Activated CD4-positive, alpha-beta T cell treated with anti-CD3 and anti-CD28 coated beads, Interleukin-2, amount 50 U/mL, for 4 hours (primary cell): ENCODE measurements at regions not wholly inside any gene's neighbourhood (a gene's known extent, or its start where the extent isn't known, plus 50 kb on each side); places are given as distances from the start of the nearest gene placed in this dataset.

Experiments
- DNase-seq, 2 experiments: peaks; one replicate each; pipeline ENCODE4 v3.0.0-alpha.2; 2020

- DNase-seq: no peak
Measured at GRCh38 chr2:57868619-57869139, 177.9 kb upstream of the VRK2 start.

GRCh38 chr2:57869758-57870344 lies 176.8 kb upstream of the VRK2 start:
- no peak for DNase-seq

DNA sequence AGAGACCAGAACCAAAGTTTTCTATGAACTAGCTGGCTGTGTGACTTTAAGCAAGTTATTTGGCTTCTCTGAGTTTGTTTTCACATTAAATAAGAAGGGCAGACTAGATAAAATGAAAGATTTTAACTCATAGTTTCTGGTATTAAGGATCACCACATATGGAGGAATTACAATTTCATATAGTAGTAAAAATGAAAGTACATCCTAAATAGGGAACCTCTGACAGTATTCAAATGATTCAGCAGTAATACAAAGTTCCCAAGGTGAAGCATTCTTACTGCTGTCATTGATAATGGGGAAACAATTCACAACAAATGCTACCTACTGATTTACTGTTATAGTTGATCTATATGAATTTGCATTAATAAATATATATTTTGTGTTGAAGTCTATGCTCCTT lies 170.3 kb upstream of the VRK2 start:
- no peak for DNase-seq

GRCh38 chr2:57877811-57878170 lies 168.8 kb upstream of the VRK2 start:
- DNase-seq: no peak

DNA sequence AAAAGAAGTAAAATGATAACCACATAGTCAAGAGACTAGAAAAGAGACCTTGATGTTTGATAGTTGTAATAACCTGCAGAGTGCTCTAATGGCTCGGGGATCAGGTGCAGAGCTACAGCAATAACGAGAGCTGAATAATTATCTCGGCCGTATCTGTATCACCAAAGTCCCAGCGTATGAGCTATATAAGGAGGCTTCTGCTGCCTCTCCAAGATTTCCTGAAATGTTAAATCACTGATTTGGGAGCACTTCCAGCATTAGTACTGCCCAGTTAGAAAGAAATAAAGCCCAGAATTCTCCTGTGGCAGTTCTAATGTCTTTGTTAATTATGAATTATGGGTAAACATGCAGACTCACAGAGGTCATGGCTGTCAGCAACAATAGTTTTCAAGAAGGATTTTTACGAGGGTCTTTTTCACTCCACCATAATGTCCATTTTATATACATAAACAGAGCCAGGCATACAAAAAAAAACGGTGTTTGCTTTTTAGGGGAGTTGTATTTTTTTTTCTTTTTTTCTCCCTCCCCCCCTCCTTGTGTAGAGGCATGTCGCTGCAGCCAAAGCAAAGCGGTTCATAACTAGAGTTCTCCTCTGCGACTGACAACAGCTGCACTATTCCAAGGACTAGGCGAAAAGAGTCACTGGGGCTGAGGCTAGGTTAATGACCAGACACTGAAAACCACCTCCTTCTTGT lies 168.3 kb upstream of the VRK2 start:
- no peak for DNase-seq

- no peak for DNase-seq
Measured at GRCh38 chr2:57878866-57879210, 167.8 kb upstream of the VRK2 start.

DNA sequence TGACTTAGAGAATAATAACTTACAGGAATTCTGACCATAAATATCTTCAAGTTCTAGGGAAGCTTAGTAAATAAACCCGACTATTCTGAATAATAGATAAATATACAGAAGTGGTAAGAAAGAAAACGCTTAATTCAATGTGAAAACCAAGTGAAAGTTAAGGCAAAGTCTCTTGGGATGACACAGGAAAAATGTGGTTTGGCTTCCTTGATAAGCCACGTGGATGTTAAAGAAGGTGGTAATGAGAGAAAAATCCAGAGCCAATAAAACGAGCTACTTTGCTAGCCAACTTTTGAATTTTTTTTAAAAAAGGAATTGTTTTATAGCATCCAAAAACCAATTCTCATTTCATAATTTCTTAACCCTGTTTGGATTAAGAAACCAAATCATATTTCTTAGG lies 166.2 kb upstream of the VRK2 start:
- no peak for DNase-seq

DNA sequence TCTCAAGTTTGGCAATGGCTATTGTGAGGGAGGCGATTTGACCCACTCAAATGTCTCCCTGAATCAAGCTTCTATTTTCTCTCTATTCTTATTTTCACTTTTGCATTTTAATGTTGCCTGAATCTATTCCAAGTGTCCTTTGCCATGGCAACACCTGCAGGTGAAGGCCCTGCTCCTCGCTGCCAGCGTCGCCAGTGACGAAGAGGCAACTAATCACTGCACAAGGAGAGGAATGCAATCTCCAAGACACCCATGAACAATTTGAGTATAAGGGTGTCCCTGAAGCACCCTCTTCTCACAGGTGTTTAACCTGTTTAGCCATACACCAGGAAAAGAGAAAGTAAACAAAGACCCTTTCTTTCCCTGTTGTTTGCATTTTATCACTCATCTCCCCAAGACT lies 165.6 kb upstream of the VRK2 start:
- DNase-seq: no peak

GRCh38 chr2:57881998-57882888 lies 164.4 kb upstream of the VRK2 start:
- no peak for DNase-seq

- no peak for DNase-seq
Measured at GRCh38 chr2:57882895-57883515, 163.6 kb upstream of the VRK2 start.

- no peak for DNase-seq
Measured at GRCh38 chr2:57884281-57884680, 162.3 kb upstream of the VRK2 start.

DNA sequence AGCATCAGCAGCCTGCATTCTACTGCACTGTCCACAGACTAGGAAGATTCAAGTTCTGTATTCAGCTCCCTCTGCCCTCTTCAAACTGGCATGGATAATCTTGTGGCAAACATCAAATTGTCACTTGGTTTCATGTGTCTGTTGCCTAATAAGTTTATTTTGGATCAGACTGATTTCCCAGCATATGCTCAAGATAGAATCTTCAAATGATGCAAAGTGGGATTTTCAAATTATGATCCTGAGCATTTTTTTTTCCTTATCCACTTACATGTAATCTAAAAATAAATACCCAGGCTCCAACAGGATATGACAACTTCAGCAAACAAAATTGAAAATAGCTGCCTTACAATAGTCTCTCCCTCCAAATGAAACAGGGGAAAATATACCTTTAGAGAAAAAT lies 160.9 kb upstream of the VRK2 start:
- no peak for DNase-seq

DNA sequence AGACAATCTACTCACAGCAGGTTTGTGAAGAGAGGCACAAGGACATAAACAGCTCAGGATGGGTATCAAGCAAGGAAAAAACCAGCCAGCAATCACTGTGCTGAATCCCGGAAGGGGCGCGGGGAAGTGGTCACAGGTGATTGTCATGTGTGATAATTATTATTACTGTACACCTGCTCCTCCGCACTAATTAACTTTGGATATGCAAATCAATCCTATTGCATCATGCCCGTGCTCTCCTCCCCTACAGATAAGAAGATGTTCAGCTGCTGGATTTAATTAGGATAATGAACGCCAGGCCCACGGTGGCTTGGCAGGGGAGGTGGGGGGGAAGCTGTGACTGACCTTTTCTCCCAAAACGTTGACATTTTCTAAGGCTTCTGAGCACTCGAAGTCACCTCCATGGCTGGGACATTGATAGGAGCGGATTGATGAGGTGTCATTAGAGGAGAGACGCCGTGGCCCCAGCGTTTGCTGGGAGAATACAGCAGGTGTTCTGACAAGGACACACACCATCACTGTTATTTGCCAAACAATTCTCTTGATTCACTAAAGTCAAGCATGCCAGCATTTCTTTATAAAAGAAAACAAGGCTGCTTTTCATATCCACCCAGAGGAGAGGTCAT lies 160.3 kb upstream of the VRK2 start:
- no peak for DNase-seq

DNA sequence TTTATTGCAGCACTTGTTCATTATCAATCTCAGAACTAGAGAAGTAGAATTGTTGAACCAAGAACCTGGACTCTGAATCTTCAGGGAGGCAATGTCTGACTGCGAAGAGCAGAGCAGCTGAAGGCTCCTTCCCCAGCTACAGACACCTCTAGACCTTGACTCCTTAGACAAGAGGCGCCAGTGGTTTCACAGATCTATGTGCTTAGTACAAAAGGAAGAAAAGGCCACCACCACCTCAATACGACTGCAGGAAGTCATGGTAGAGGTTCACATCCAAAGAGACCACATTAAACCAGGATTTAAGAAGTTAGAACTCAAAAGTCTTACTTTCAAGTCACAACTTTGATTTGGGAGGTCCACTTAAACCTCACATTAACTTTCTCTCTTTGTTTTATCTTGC lies 158.1 kb upstream of the VRK2 start:
- no peak for DNase-seq

DNA sequence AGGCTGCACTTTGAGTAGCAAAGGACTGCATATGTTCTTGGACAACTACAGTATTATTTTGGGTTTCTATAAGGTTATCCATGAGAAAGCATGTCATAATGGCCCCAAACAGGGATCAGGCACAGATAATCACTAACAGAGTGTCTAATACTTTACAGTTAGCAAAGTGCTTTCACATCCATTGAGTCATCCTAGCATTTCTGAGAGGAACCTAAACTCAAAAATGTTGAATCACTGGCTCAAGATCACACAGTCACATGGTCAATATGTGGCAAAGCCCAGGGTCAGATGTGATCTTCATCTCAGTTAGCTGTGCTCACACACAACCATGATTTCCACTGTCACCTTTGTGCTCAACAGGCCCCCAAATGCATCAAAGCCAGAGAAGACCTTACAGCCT lies 156.1 kb upstream of the VRK2 start:
- DNase-seq: no peak

GRCh38 chr2:57891086-57891712 lies 155.4 kb upstream of the VRK2 start:
- no peak for DNase-seq

DNA sequence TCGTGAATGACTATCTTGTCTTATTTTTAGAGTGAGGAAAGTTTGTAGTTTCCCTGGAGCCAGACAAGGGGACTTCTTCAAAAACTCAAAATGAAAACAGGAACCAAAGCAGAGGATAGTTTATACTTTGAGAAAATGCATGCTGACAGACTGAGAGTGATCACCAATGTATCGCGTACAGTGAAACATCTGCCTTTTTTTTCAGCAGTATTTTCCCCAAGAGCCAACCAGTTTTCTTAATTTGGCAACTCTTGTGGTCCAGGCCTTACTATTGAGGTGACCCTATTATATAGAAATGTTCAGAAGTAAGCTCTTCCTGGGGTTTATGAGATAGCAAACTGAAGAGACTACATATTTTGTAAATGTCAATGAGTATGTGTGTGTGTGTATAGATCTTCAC lies 153.7 kb upstream of the VRK2 start:
- DNase-seq: no peak

GRCh38 chr2:57893347-57893746 lies 153.3 kb upstream of the VRK2 start:
- no peak for DNase-seq

DNA sequence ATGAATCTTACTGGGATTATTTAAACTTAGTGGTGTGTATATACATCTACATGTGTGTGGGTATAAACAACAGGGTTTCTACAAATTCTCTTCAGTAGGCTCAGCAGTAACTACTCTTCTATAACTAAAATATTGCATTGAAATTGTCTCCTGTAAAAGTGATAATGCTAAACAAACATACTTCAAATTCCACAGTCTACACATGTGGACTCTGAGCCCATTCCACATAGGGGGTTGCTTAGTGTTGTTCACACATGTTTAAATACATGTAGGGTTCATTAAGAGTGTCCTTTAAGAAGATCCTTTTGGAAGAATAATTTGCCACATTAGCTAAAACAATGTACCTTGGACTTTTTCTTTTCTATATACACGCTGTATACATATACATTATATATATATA lies 152.8 kb upstream of the VRK2 start:
- no peak for DNase-seq

DNA sequence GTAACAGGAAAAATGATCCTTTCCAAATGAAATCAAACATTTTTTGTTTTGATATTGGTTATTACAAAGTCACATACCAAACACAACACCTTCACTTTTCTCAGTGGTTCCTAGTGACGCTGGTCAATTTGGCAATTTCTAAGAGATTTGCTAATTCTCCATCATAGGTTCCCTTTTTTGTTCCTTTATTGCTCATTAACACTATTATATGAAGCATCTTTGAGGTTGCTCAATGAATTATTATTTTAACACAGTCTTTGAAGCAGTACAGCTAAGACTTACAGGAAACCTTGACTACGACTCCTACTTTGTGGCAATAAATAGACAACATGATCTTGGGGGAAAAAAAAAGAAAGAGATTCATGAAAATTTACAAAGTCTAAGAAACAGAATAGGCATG lies 152.2 kb upstream of the VRK2 start:
- no peak for DNase-seq

DNA sequence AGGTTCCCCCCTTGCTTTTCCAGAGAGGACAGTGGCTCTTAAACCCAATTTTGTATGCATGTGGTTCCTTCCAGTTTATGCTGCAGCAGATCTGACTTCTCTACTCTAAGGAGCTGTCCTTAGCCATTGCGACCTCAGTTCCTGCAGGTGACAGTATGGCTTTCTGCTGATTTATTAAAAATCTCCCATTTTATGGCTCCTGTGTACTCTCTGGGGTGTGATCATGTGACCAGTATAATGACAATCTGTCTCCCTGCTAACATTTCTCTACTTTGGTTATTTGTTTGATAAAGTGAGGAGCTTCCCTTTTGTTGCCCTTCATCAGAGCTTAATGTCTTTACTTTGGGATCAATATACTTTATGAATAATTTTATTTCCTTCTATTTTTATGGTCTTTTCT lies 148.7 kb upstream of the VRK2 start:
- DNase-seq: no peak

DNA sequence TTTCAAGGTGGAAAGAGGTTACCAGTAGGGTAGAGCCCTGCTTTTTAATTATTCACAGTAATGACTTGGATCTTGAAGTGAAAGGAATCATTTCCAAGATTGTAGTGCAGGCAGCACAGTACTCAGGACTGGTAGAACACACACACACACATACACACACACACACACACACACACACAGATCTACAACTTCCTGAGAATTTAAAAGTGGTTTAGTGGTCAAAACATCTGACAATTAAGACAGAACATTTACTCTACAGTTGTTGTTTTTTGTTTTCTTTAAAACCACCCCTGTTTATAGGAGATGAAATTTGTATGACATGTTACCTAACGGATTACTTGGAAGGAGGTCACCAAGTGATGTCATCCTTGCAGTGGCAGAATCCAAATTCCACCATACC lies 146.7 kb upstream of the VRK2 start:
- DNase-seq: no peak

DNA sequence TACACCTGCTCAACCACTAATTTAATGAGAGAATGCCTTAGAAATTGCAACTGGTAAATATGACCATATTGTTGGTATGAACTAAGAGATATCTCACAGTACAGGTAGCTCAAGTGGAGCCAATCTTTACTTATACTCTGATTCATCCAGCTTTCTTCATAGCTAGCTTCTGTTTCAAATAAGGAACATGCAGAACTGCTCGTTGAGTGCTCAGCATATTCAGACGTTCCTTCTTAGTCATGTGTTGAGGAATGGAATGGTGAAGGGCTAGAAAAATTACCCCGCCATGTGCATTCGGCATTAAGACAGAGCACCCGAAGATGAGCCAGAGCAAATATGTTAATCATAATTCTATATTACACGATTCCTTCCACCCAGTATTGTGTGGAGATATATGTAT lies 144.0 kb upstream of the VRK2 start:
- no peak for DNase-seq
